HepG2 (cell line): ENCODE measurements at regions not wholly inside any gene's neighbourhood (a gene's known extent, or its start where the extent isn't known, plus 50 kb on each side); places are given as distances from the start of the nearest gene placed in this dataset.

Experiments
- NAIF1 ChIP-seq: sonication (generic); formaldehyde crosslinking; IDR thresholded peaks from 2 replicates; pipeline ENCODE4 v1.5.0; 2020; ENCODE audit warnings: mild to moderate bottlenecking, missing genetic modification reagents, borderline replicate concordance
- POLR2A ChIP-seq, 2 experiments: IDR thresholded peaks; 2 replicates each; pipeline ENCODE4 v1.6.1; 2011; ENCODE audit warnings: low read depth in 2 of 2, low read length in 2 of 2, mild to moderate bottlenecking in 1 of 2, moderate library complexity in 1 of 2; ENCODE audit not compliant: insufficient read depth in 1 of 2
- ZNF253 ChIP-seq: sonication (generic); formaldehyde crosslinking; IDR thresholded peaks from 2 replicates; pipeline ENCODE4 v1.8.0; 2022; ENCODE audit warnings: mild to moderate bottlenecking, missing genetic modification reagents, borderline replicate concordance

DNA sequence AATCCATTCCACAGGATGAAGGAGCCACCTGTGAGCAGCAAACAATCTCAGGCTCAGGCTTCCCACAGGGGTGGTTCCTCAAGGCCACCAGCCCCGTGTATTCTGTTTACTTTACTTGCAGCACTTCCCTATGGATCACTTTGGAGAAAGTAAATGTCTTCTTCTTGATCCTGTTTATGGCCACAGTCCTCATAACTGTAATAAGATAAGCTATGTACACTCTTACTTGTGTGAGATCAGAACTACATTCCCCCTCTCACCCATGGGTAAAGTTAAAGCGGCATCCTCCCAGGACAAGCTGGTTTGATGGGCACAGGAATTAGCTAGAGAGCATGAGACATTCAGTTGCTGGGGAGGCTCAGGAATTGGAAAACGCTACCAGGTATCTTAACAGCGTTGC lies 86.1 kb downstream of the TMEM215 start:
- no peak for TF ChIP-seq POLR2A (IDR thresholded peaks at IDR 0.05; ENCODE audit: insufficient read depth in 1 of 2, low read depth in 2 of 2, low read length in 2 of 2)
- TF ChIP-seq ZNF253, result no peak
- TF ChIP-seq NAIF1, result no peak
